NCI-H2196 (cell line): ENCODE measurements at regions not wholly inside any gene's neighbourhood (a gene's known extent, or its start where the extent isn't known, plus 50 kb on each side); places are given as distances from the start of the nearest gene placed in this dataset.

Source experiments
- DNase-seq: peaks from one replicate; lab custom pipeline; 2025; ENCODE audit not compliant: unreplicated experiment; lab: John Stamatoyannopoulos, UW

DNA sequence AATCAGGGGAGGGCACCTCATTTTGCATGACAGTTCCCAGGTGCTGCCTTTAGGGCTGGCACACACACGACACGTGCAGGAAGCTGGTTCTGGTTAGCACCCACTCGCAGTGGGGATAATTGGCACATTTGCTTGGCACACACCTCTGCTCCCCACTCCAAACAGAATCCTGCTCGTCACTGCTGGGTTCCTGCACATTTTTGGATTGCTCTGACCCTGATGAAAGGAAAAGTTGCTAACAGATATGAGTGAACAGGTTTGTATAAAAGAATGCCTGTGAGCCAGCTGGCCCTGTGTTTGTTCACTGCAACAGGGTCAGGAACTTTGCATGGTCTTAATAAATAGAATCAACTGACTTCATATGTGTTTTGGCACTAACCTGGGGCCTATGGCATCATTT is 1500.4 kb downstream of the EFNB2 start:
- DNase-seq = no peak

- no peak for DNase-seq
Measured at GRCh38 chr13:105033999-105034398, 1501.5 kb downstream of the EFNB2 start.

GRCh38 chr13:105031306-105031705 is 1504.2 kb downstream of the EFNB2 start:
- DNase-seq = no peak

DNA sequence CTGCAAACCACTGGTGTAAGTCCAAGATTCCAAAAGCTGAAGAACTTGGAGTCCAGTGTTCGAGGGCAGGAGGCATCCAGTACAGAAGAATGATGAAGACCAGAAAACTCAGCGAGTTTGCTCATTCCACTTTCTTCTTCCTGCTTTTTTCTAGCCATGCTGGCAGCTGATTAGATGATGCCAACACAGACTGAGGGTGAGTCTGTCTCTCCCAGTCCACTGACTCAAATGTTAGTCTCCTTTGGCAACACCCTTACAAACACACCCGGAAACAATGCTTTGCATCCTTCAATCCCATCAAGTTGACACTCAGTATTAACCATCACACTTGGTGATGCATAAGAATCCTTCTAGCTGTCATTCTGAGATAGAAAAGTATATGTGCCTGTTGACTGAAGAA is 1504.6 kb downstream of the EFNB2 start:
- no peak for DNase-seq

DNA sequence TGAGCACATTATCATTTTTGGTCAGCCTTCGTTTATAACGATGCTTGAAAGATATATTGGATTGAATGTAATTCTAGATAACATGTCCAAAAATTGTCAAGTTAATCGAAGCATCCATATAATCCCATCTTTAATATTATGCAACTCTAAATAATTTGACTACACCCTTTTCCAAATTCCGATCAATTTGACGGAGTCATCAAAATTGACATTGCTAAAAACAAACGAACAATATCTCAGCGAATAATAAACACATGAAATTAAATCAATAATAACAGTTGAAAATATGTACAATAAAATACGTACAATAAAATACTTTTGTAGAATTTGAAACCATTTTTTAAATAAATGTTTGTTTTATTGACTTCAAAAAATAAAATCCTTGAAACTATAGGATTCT is 1516.4 kb downstream of the EFNB2 start:
- DNase-seq = no peak

DNA sequence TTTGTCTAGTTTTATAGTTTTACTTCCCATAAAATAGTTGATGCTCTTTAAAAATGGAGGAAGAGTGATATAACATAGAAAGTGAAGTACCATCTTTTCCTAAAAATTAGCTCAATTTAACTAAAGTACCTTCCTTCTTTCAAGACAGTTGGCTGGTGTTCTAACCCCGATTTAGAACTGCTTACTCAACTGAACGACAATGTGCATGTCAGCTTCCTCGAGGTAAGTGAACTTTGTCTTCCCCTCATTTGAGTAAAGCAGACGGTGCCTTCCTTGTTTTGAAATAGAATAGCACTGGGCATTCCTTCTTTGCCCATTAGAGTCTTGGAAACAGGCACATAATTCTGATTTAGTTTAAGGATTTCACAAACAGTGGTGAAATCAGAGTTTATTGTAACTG is 1519.2 kb downstream of the EFNB2 start:
- no peak for DNase-seq

GRCh38 chr13:105008604-105009003 is 1526.9 kb downstream of the EFNB2 start:
- no peak for DNase-seq

GRCh38 chr13:105007166-105007808 is 1528.2 kb downstream of the EFNB2 start:
- no peak for DNase-seq

- DNase-seq = no peak
Measured at GRCh38 chr13:104996022-104996421, 1539.4 kb downstream of the EFNB2 start.

DNA sequence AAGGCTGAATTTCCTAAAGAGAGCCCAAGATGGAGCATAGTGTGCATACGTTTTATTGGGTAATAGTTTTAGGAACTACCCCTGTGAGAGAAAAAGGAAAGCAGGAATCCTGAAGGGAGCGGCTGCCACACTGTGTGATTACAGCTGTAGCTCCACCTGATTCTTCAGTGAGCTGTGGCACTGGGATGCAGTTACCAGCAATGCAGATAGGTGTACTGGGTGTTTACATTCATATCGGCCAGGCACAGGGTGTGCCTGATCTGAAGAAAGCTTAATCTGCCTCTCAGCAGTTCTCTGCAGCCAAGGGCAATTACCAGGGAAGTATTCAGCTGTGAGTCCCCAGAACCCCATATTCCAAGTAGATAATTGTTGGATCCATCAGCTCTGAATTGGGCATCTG is 1541.8 kb downstream of the EFNB2 start:
- no peak for DNase-seq

DNA sequence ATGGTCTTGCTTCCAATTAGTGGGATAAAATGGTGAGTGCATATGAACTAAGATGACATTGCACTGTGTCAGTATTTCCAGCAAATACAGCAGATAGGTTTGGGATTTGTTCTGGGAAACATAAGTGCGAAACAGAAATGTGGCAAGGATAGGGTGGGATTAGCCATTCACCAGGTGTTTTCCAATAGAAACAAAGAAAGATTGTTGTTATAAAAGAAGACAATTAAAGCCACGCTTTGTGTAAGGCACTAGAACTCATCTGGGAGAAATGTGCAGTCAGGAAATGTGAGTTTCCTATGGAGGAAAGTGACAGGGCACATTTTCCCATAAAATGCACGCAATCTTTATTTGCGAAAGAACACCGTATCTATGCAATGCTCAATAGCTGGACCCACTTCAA is 1547.8 kb downstream of the EFNB2 start:
- DNase-seq = no peak

GRCh38 chr13:104984296-104984818 is 1551.1 kb downstream of the EFNB2 start:
- DNase-seq = no peak

DNA sequence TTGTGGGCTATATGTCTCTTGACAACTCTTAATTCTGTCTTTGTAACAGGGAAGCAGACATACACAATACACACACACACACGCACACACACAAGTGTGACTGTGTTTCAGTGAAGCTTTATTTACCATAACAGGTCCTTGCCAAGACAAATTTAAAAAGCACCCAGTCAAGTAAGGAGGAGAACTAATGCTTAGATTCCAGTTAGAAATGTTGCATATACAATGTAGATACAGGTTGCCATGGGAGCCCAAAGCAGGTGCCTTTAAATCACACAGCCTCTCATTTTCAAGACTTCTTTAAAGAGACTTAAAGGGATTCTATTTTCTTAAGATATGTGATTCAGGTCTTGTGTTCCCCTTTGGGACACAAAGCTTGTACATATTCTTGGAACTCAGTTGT is 1551.9 kb downstream of the EFNB2 start:
- no peak for DNase-seq

DNA sequence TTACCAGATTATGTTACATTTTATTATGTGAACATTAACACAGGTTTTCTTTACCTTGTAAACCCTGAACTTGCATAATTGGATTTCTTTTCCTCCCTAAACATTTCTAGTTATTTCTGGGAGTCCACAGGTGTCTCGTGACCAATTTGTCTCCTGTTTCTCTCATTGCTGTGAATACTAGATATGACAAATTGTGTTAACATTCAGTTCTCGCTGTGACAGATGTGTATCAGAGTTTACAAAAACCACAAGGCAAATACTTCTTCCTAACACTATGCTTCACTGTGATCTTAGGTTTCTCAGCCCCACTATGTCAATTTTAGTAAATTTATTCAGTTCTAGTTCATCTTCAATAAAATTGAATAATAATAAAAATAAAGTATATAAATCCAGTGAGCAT is 1554.9 kb downstream of the EFNB2 start:
- no peak for DNase-seq

DNA sequence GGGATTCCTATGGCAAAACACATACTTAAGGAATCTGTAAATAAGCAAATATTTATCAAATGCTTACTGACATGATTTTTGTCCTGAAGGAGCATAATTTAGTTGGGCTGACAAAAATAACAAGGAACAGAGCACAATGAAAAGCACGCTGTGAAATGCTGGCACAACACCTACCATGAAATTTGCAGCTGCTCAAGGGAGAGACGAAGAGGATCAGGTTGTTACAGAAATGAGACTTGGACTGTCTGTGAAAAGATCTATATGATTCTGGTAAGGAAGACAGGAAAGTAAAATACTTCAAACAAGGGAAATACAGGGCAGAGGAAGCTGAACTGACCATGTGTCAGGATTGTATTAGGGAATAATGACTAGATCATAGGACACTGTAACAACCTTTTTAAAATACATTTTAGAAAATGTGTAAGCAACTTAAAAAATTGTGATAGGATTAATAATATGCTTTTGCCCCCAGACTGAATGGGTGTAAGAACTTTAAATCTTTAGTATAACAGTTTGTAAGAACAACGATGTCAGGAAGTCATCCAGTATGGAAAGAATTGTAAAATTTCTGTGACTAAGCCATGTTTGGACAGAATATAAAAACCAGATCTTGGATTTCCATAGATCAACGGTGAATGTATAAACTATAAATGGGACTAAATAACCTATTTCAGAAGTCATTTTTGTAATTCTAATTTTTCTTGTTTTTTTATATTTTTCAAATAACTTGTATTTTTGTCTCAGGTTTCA is 1556.0 kb downstream of the EFNB2 start:
- no peak for DNase-seq

- no peak for DNase-seq
Measured at GRCh38 chr13:104976986-104977385, 1558.5 kb downstream of the EFNB2 start.

DNA sequence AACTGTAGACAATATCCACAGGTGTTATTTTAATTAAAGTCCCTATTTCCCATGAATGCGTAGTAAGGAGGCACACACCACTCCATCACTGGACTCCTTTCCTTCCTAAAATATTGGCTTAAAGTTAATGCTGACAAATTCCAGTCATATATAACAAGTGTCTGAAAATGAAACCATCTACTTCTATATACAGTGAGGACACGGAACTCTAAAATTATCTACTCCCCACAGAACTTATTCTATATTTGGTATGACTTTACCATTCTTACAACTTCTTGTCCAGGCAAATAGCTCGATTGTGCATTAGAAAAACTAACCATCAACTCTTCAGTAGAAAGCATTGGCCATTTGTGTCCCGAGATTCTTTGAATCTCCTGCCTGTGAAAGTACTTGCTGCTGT is 1560.2 kb downstream of the EFNB2 start:
- DNase-seq = no peak

- no peak for DNase-seq
Measured at GRCh38 chr13:104968876-104969275, 1566.6 kb downstream of the EFNB2 start.

GRCh38 chr13:104967836-104968630 is 1567.4 kb downstream of the EFNB2 start:
- no peak for DNase-seq

GRCh38 chr13:104967376-104967775 is 1568.1 kb downstream of the EFNB2 start:
- no peak for DNase-seq

- DNase-seq = no peak
Measured at GRCh38 chr13:104962411-104962810, 1573.1 kb downstream of the EFNB2 start.

GRCh38 chr13:104961246-104961645 is 1574.2 kb downstream of the EFNB2 start:
- DNase-seq = no peak
